Type B pancreatic cell (in vitro differentiated cells): ENCODE measurements at regions not wholly inside any gene's neighbourhood (a gene's known extent, or its start where the extent isn't known, plus 50 kb on each side); places are given as distances from the start of the nearest gene placed in this dataset.
"Not testable (repeated sequence)": the region's sequence is repeated elsewhere in the genome, so short reads cannot be mapped to it uniquely, and the experiment has no call there.

Experiments used
- DNase-seq: peaks from one replicate; pipeline ENCODE4 v3.0.0; 2021; ENCODE audit warnings: mixed read lengths; ENCODE audit not compliant: unreplicated experiment; ENCODE audit errors: extremely low spot score
- H3K27ac Mint-ChIP-seq: 2 replicates; pipeline ENCODE4 v1.8.0; 2021; ENCODE audit warnings: mild to moderate bottlenecking, mixed read lengths
- H3K27me3 Mint-ChIP-seq: 2 replicates; pipeline ENCODE4 v1.8.0; 2021; ENCODE audit warnings: mixed read lengths
- H3K36me3 Mint-ChIP-seq: 2 replicates; pipeline ENCODE4 v1.8.0; 2021; ENCODE audit warnings: mixed read lengths
- H3K4me1 Mint-ChIP-seq: one replicate; pipeline ENCODE4 v1.8.0; 2021; ENCODE audit warnings: mixed read lengths; ENCODE audit not compliant: unreplicated experiment
- H3K4me3 Mint-ChIP-seq: 2 replicates; pipeline ENCODE4 v1.8.0; 2021; ENCODE audit warnings: mild to moderate bottlenecking, mixed read lengths
- H3K9me3 Mint-ChIP-seq: 2 replicates; pipeline ENCODE4 v1.8.0; 2021; ENCODE audit warnings: mixed read lengths
- CTCF ChIP-seq: fragments of 200-600 bp; sonication (generic); conservative IDR thresholded peaks from 2 replicates; pipeline ENCODE4 v1.5.0; 2021; ENCODE audit warnings: antibody characterized with exemption, mild to moderate bottlenecking

GRCh38 chr22:36084717-36085116, 56.1 kb upstream of the RBFOX2 start:
- H3K27me3 Mint-ChIP-seq: no peaks in the 10 kb centered on the region
- no peaks in the 10 kb centered on the region for H3K4me1 Mint-ChIP-seq
- H3K36me3 Mint-ChIP-seq: no peaks in the 10 kb centered on the region
- H3K4me3 Mint-ChIP-seq: no peak overlapping the region
- no peak for TF ChIP-seq CTCF
- H3K9me3 Mint-ChIP-seq: no peaks in the 10 kb centered on the region
- H3K27ac Mint-ChIP-seq: peak overlapping the region; percentile 64
- DNase-seq: no peak

- H3K36me3 Mint-ChIP-seq: no peaks in the 10 kb centered on the region
- no peak overlapping the region for H3K4me3 Mint-ChIP-seq
- H3K27ac Mint-ChIP-seq: no peak overlapping the region
Observed at GRCh38 chr22:36083056-36083455, 54.4 kb upstream of the RBFOX2 start.

GRCh38 chr22:36081023-36081431, 52.4 kb upstream of the RBFOX2 start:
- DNase-seq: no peak
- Mint-ChIP-seq H3K27me3 (no peaks in the 10 kb centered on the region), H3K36me3 (no peaks in the 10 kb centered on the region), H3K27ac (no peak overlapping the region), H3K4me3 (no peak overlapping the region), H3K9me3 (no peaks in the 10 kb centered on the region), H3K4me1 (peaks cover 9% of the 10 kb centered on the region)
- no peak for TF ChIP-seq CTCF

More at GRCh38 chr22:36083056-36083455, 54.4 kb upstream of the RBFOX2 start:
- Mint-ChIP-seq H3K27me3 (no peaks in the 10 kb centered on the region), H3K9me3 (no peaks in the 10 kb centered on the region), H3K4me1 (peaks cover 4% of the 10 kb centered on the region)
- no peak for TF ChIP-seq CTCF
- DNase-seq: no peak

- H3K27ac Mint-ChIP-seq, H3K9me3 Mint-ChIP-seq, H3K27me3 Mint-ChIP-seq, H3K4me3 Mint-ChIP-seq, DNase-seq, H3K4me1 Mint-ChIP-seq, H3K36me3 Mint-ChIP-seq: not testable (repeated sequence)
Observed at GRCh38 chr22:36080281-36080680, 51.7 kb upstream of the RBFOX2 start.

GRCh38 chr22:36079041-36079440, 50.4 kb upstream of the RBFOX2 start:
- Mint-ChIP-seq H3K4me1 (peaks cover 9% of the 10 kb centered on the region), H3K36me3 (no peaks in the 10 kb centered on the region)
- DNase-seq: no peak

More at GRCh38 chr22:36079041-36079440, 50.4 kb upstream of the RBFOX2 start:
- TF ChIP-seq CTCF: no peak
- H3K9me3 Mint-ChIP-seq: no peaks in the 10 kb centered on the region
- no peak overlapping the region for H3K4me3 Mint-ChIP-seq
- H3K27ac Mint-ChIP-seq: no peak overlapping the region
- no peaks in the 10 kb centered on the region for H3K27me3 Mint-ChIP-seq
